ENCODE measurements at regions not wholly inside any gene's neighbourhood (a gene's known extent, or its start where the extent isn't known, plus 50 kb on each side); places are given as distances from the start of the nearest gene placed in this dataset.

DNA sequence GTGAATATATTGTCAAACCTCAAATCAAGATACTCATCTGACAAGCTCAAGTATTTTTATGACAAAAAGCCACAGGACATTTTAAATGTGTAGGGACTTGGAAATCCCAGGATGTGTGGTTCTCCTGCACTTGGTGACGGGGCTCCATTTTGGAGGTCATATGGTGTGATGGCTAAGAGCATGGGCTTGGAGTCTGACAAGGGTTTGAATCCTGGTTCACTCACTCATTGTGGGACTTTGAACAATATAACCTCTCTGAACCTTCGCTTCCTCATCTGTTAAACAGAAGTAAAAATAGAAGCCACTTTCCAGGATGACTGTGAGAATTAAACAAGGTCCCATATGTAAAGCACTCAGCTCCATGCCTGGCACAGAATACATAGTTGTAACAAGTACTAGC, 99.6 kb downstream of the SMIM20 start:
- peaks cover 4% of the 10 kb centered on the region; the same call in 1 of the 3 replicates for H3K9me3 ChIP-seq (replicated peaks; ENCODE audit: control insufficient read depth, insufficient read depth, low read length)
- in situ Hi-C loops (cut with MboI) (no loop called here), intact Hi-C loops (cut with micrococcal nuclease; ENCODE audit: unreplicated experiment) (no loop called here)
- no peaks in the 10 kb centered on the region for H3K4me1 ChIP-seq (ENCODE audit: control insufficient read depth, insufficient read depth, low read length)
- H3K9ac ChIP-seq (ENCODE audit: control insufficient read depth, insufficient read depth, low read length), result no peak overlapping the region
- no peaks in the 10 kb centered on the region for H3K79me2 ChIP-seq (ENCODE audit: control insufficient read depth, insufficient read depth, low read length)
- DNase-seq (ENCODE audit: low read depth, low spot score) (no peak), ATAC-seq (no peak), FAIRE-seq (no peak)
- SMC1A ChIA-PET (ENCODE audit: uncharacterized antibody, unreplicated experiment), result no interaction called here
- RAD21 ChIA-PET (ENCODE audit: unreplicated experiment), result no interaction called here
- no peak overlapping the region for H3K4me2 ChIP-seq (ENCODE audit: control insufficient read depth, insufficient read depth)
- no peak overlapping the region for H2AFZ ChIP-seq (ENCODE audit: control insufficient read depth, low read depth, low read length)
- CTCF ChIA-PET, result interaction anchor here (1.0 to 1.7 kb wide), 2 partner anchors 8 to 26 kb away, joined by 3 to 5 read pairs; no protein-coding TSS in a partner anchor
- 3% methylated on average over 2 of the region's 2 CpGs for WGBS (ENCODE audit: insufficient coverage, insufficient replicate concordance, low lambda C conversion rate, missing lambda C conversion rate)
- POLR2A ChIA-PET, result interaction anchor here (0.5 kb wide), 1 partner anchor 421 kb away, joined by 4 read pairs; no protein-coding TSS in a partner anchor
- no TSS peak for BruUV-seq (replicated peaks)
- H3K27ac ChIP-seq (ENCODE audit: control insufficient read depth, insufficient read depth), result no peak overlapping the region
- 0 out of 4 replicates have a peak, but pooled peaks cover 0 to 3% of the 10 kb centered on the region in 2 experiments for H3K27me3 ChIP-seq (replicated peaks in 1 of 2; ENCODE audit: control insufficient read depth in 2 of 2, insufficient read depth in 2 of 2, low read length in 1 of 2)
- no peak overlapping the region for H3K4me3 ChIP-seq
- TF ChIP-seq JUNB (IDR thresholded peaks at IDR 0.05) (no peak), SIX5 (IDR thresholded peaks at IDR 0.05; ENCODE audit: low read depth, low read length, severe bottlenecking) (no peak), YY1 (IDR thresholded peaks at IDR 0.05; ENCODE audit: low read depth, low read length) (no peak), ZZZ3 (IDR thresholded peaks at IDR 0.05; ENCODE audit: control insufficient read depth, insufficient read length, low read depth) (no peak)
- TF ChIP-seq, protein P1, sequence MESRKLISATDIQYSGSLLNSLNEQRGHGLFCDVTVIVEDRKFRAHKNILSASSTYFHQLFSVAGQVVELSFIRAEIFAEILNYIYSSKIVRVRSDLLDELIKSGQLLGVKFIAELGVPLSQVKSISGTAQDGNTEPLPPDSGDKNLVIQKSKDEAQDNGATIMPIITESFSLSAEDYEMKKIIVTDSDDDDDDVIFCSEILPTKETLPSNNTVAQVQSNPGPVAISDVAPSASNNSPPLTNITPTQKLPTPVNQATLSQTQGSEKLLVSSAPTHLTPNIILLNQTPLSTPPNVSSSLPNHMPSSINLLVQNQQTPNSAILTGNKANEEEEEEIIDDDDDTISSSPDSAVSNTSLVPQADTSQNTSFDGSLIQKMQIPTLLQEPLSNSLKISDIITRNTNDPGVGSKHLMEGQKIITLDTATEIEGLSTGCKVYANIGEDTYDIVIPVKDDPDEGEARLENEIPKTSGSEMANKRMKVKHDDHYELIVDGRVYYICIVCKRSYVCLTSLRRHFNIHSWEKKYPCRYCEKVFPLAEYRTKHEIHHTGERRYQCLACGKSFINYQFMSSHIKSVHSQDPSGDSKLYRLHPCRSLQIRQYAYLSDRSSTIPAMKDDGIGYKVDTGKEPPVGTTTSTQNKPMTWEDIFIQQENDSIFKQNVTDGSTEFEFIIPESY (IDR thresholded peaks at IDR 0.05), result no peak
- TF ChIP-seq, protein P2, sequence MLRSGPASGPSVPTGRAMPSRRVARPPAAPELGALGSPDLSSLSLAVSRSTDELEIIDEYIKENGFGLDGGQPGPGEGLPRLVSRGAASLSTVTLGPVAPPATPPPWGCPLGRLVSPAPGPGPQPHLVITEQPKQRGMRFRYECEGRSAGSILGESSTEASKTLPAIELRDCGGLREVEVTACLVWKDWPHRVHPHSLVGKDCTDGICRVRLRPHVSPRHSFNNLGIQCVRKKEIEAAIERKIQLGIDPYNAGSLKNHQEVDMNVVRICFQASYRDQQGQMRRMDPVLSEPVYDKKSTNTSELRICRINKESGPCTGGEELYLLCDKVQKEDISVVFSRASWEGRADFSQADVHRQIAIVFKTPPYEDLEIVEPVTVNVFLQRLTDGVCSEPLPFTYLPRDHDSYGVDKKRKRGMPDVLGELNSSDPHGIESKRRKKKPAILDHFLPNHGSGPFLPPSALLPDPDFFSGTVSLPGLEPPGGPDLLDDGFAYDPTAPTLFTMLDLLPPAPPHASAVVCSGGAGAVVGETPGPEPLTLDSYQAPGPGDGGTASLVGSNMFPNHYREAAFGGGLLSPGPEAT (IDR thresholded peaks at IDR 0.05; ENCODE audit: low read depth), result no peak
- no peaks in the 10 kb centered on the region for H3K36me3 ChIP-seq (ENCODE audit: control insufficient read depth in 2 of 2, insufficient read depth in 2 of 2, low read length in 1 of 2)
- no peaks in the 10 kb centered on the region for H4K20me1 ChIP-seq (ENCODE audit: control insufficient read depth, insufficient read depth)
